ENCODE measurements at regions not wholly inside any gene's neighbourhood (a gene's known extent, or its start where the extent isn't known, plus 50 kb on each side); places are given as distances from the start of the nearest gene placed in this dataset.

DNA sequence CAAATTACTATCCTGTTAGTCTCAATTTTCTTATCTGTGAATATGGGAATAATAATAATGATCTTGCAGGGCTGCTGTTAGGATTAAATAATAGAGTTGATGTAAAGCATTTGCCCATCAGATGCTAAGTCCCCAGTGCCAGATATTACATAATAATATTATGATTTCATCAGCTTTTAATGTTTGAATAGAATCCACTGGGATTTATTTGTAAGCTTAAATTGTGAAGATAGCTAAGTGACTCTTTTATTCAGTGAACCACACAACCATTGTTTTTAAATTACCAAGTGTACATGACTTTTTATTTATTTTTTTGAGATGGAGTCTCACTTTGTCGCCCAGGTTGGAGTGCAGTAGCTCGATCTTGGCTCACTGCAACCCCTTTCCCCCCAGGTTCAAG is 510.3 kb upstream of the DPP6 start:
- no peak for TF ChIP-seq EP300 (conservative IDR thresholded peaks at IDR 0.05; ENCODE audit: poor library complexity, severe bottlenecking)
- TF ChIP-seq, protein P1, sequence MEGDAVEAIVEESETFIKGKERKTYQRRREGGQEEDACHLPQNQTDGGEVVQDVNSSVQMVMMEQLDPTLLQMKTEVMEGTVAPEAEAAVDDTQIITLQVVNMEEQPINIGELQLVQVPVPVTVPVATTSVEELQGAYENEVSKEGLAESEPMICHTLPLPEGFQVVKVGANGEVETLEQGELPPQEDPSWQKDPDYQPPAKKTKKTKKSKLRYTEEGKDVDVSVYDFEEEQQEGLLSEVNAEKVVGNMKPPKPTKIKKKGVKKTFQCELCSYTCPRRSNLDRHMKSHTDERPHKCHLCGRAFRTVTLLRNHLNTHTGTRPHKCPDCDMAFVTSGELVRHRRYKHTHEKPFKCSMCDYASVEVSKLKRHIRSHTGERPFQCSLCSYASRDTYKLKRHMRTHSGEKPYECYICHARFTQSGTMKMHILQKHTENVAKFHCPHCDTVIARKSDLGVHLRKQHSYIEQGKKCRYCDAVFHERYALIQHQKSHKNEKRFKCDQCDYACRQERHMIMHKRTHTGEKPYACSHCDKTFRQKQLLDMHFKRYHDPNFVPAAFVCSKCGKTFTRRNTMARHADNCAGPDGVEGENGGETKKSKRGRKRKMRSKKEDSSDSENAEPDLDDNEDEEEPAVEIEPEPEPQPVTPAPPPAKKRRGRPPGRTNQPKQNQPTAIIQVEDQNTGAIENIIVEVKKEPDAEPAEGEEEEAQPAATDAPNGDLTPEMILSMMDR (IDR thresholded peaks at IDR 0.05; ENCODE audit: poor library complexity, severe bottlenecking): no peak
- no peak for TF ChIP-seq POLR2AphosphoS5 (IDR thresholded peaks at IDR 0.05)
- TF ChIP-seq TAF1 (IDR thresholded peaks at IDR 0.05; ENCODE audit: low read depth): no peak
- TF ChIP-seq, protein P2, sequence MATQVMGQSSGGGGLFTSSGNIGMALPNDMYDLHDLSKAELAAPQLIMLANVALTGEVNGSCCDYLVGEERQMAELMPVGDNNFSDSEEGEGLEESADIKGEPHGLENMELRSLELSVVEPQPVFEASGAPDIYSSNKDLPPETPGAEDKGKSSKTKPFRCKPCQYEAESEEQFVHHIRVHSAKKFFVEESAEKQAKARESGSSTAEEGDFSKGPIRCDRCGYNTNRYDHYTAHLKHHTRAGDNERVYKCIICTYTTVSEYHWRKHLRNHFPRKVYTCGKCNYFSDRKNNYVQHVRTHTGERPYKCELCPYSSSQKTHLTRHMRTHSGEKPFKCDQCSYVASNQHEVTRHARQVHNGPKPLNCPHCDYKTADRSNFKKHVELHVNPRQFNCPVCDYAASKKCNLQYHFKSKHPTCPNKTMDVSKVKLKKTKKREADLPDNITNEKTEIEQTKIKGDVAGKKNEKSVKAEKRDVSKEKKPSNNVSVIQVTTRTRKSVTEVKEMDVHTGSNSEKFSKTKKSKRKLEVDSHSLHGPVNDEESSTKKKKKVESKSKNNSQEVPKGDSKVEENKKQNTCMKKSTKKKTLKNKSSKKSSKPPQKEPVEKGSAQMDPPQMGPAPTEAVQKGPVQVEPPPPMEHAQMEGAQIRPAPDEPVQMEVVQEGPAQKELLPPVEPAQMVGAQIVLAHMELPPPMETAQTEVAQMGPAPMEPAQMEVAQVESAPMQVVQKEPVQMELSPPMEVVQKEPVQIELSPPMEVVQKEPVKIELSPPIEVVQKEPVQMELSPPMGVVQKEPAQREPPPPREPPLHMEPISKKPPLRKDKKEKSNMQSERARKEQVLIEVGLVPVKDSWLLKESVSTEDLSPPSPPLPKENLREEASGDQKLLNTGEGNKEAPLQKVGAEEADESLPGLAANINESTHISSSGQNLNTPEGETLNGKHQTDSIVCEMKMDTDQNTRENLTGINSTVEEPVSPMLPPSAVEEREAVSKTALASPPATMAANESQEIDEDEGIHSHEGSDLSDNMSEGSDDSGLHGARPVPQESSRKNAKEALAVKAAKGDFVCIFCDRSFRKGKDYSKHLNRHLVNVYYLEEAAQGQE (IDR thresholded peaks at IDR 0.05; ENCODE audit: borderline replicate concordance): no peak
